ENCODE measurements at regions not wholly inside any gene's neighbourhood (a gene's known extent, or its start where the extent isn't known, plus 50 kb on each side); places are given as distances from the start of the nearest gene placed in this dataset.

DNA sequence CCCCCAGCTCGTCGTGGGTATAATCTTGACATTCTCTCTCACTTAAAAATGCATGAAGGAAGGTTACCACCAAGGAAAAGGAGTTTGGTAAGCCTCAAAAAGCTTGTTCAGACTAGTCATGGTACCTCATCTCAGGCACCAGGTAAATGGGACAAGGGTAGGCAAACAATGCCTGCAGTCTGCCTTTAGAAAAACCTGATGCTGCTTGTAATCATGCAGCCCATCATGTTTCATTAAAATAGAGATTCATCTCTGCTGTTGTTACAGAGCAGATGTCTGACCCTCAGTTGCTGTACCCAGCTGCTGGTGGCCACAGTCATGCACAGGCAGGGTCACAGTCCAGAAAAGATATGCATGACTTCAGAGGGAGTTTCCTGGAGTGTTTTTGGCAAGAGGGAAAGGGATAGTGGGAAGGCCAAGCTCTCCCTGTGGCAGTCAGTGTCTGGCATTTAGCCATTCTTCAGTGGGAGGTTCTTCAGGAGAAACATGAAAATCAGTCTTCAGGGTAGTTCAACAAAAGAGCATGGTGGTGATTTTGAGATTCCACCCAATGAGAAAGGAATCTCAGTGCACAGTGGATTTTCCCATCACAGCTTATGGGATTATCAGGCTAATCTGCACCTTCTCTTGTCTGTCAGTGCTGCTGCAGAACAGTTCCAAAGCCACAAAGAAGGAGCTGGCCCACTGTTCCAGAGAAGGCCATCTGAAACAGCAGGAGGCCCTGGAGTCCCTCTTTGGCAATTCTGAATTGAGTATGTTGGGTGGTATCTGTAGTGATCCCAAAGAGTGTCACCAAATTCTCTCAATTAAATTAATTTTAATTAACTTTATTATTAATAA, 202.7 kb upstream of the FRMD6 start:
- H3K27ac ChIP-seq (ENCODE audit: low read depth in 2 of 2, low read length in 2 of 2) = no peak overlapping the region
- H3K4me1 ChIP-seq (ENCODE audit: control insufficient read depth in 2 of 3, insufficient read depth in 2 of 3, low read depth in 1 of 3, low read length in 3 of 3) = no peaks in the 10 kb centered on the region
- no peak for TF ChIP-seq CTCF (IDR thresholded peaks at IDR 0.05; ENCODE audit: borderline replicate concordance, extremely low read depth, insufficient read depth)
- no peak for FAIRE-seq
- no peaks in the 10 kb centered on the region for H3K27me3 ChIP-seq (ENCODE audit: control insufficient read depth, insufficient read depth, low read length)
- DNase-seq = peak in 2 of 5 donors; percentile 6 to 78
- no peak overlapping the region for H3K9ac ChIP-seq (ENCODE audit: low read length in 3 of 3)
- H3K36me3 ChIP-seq (ENCODE audit: control insufficient read depth in 2 of 3, insufficient read depth in 3 of 3, low read length in 3 of 3) = no peaks in the 10 kb centered on the region
- intact Hi-C loops (cut with DNase I) = no loop called here
- no peak overlapping the region for H3K4me3 ChIP-seq (ENCODE audit: low read length in 3 of 3)
- H3K9me3 ChIP-seq (ENCODE audit: control insufficient read depth in 2 of 3, insufficient read depth in 1 of 3, low read length in 3 of 3) = no peaks in the 10 kb centered on the region

- no peak for TF ChIP-seq CTCF (IDR thresholded peaks at IDR 0.05; ENCODE audit: borderline replicate concordance, extremely low read depth, insufficient read depth)
- Histone ChIP-seq H3K4me1 (ENCODE audit: control insufficient read depth in 2 of 3, insufficient read depth in 2 of 3, low read depth in 1 of 3, low read length in 3 of 3) (no peaks in the 10 kb centered on the region), H3K9me3 (ENCODE audit: control insufficient read depth in 2 of 3, insufficient read depth in 1 of 3, low read length in 3 of 3) (no peaks in the 10 kb centered on the region), H3K27me3 (ENCODE audit: control insufficient read depth, insufficient read depth, low read length) (no peaks in the 10 kb centered on the region), H3K27ac (ENCODE audit: low read depth in 2 of 2, low read length in 2 of 2) (no peak overlapping the region), H3K4me3 (ENCODE audit: low read length in 3 of 3) (no peak overlapping the region), H3K9ac (ENCODE audit: low read length in 3 of 3) (no peak overlapping the region), H3K36me3 (ENCODE audit: control insufficient read depth in 2 of 3, insufficient read depth in 3 of 3, low read length in 3 of 3) (no peaks in the 10 kb centered on the region)
- no peak for DNase-seq
- no peak for FAIRE-seq
- intact Hi-C loops (cut with DNase I) = no loop called here
Measured at GRCh38 chr14:51449681-51450080, 202.0 kb upstream of the FRMD6 start.

GRCh38 chr14:51451561-51451960, 200.1 kb upstream of the FRMD6 start:
- no peak overlapping the region for H3K9ac ChIP-seq (ENCODE audit: low read length in 3 of 3)
- no peaks in the 10 kb centered on the region for H3K4me1 ChIP-seq (ENCODE audit: control insufficient read depth in 2 of 3, insufficient read depth in 2 of 3, low read depth in 1 of 3, low read length in 3 of 3)
- no peaks in the 10 kb centered on the region for H3K27me3 ChIP-seq (ENCODE audit: control insufficient read depth, insufficient read depth, low read length)
- no peaks in the 10 kb centered on the region for H3K36me3 ChIP-seq (ENCODE audit: control insufficient read depth in 2 of 3, insufficient read depth in 3 of 3, low read length in 3 of 3)
- intact Hi-C loops (cut with DNase I) = no loop called here
- no peak for FAIRE-seq
- TF ChIP-seq CTCF (IDR thresholded peaks at IDR 0.05; ENCODE audit: borderline replicate concordance, extremely low read depth, insufficient read depth) = no peak
- DNase-seq = no peak
- H3K9me3 ChIP-seq (ENCODE audit: control insufficient read depth in 2 of 3, insufficient read depth in 1 of 3, low read length in 3 of 3) = no peaks in the 10 kb centered on the region
- no peak overlapping the region for H3K27ac ChIP-seq (ENCODE audit: low read depth in 2 of 2, low read length in 2 of 2)
- no peak overlapping the region for H3K4me3 ChIP-seq (ENCODE audit: low read length in 3 of 3)

Measured in kidney (tissue), 13 donors.